ENCODE measurements at regions not wholly inside any gene's neighbourhood (a gene's known extent, or its start where the extent isn't known, plus 50 kb on each side); places are given as distances from the start of the nearest gene placed in this dataset.

GRCh38 chr18:22566703-22567420 is 149.1 kb upstream of the CTAGE1 start:
- POLR2A ChIA-PET = no interaction called here
- no peak for TF ChIP-seq CTCF (IDR thresholded peaks at IDR 0.05; ENCODE audit: control extremely low read depth, extremely low read depth, low read depth, missing control alignments)
- CTCF ChIA-PET = interaction anchor here (1.1 to 2.9 kb wide), 4 partner anchors 11 to 1078 kb away, joined by 3 to 7 read pairs (median 3); no protein-coding TSS in a partner anchor
- DNase-seq (ENCODE audit: extremely low spot score) = no peak

GRCh38 chr18:22567794-22568193 is 150.1 kb upstream of the CTAGE1 start:
- ChIA-PET POLR2A (no interaction called here), CTCF (interaction anchor here (1.1 to 2.9 kb wide), 3 partner anchors 12 to 1079 kb away, joined by 3 to 7 read pairs (median 3); no protein-coding TSS in a partner anchor)

GRCh38 chr18:22570492-22570891 is 152.8 kb upstream of the CTAGE1 start:
- ChIA-PET CTCF (interaction anchor here (0.7 to 1.6 kb wide), 2 partner anchors 9 to 12 kb away, joined by 3 read pairs; no protein-coding TSS in a partner anchor), POLR2A (no interaction called here)
- no peak for TF ChIP-seq CTCF (IDR thresholded peaks at IDR 0.05; ENCODE audit: control extremely low read depth, extremely low read depth, low read depth, missing control alignments)
- no peak for DNase-seq (ENCODE audit: extremely low spot score)

More at GRCh38 chr18:22567794-22568193, 150.1 kb upstream of the CTAGE1 start:
- TF ChIP-seq CTCF (IDR thresholded peaks at IDR 0.05; ENCODE audit: control extremely low read depth, extremely low read depth, low read depth, missing control alignments) = no peak
- no peak for DNase-seq (ENCODE audit: extremely low spot score)

GRCh38 chr18:22572341-22572740 is 154.6 kb upstream of the CTAGE1 start:
- ChIA-PET CTCF (no interaction called here), POLR2A (no interaction called here)
- no peak for DNase-seq (ENCODE audit: extremely low spot score)
- no peak for TF ChIP-seq CTCF (IDR thresholded peaks at IDR 0.05; ENCODE audit: control extremely low read depth, extremely low read depth, low read depth, missing control alignments)

- no peak for DNase-seq (ENCODE audit: extremely low spot score)
- no peak for TF ChIP-seq CTCF (IDR thresholded peaks at IDR 0.05; ENCODE audit: control extremely low read depth, extremely low read depth, low read depth, missing control alignments)
- POLR2A ChIA-PET = no interaction called here
- CTCF ChIA-PET = no interaction called here
These were observed 161.6 kb upstream of the CTAGE1 start for GRCh38 chr18:22579271-22579670.

- no peak for DNase-seq (ENCODE audit: extremely low spot score)
- CTCF ChIA-PET = no interaction called here
- TF ChIP-seq CTCF (IDR thresholded peaks at IDR 0.05; ENCODE audit: control extremely low read depth, extremely low read depth, low read depth, missing control alignments) = no peak
- POLR2A ChIA-PET = no interaction called here
These were observed 167.6 kb upstream of the CTAGE1 start for GRCh38 chr18:22585333-22585732.

Measured in GM10248 (cell line).